Amniotic stem cell (primary cell): ENCODE measurements at regions not wholly inside any gene's neighbourhood (a gene's known extent, or its start where the extent isn't known, plus 50 kb on each side); places are given as distances from the start of the nearest gene placed in this dataset.
A peak's percentile ranks its signal among the peaks of the same experiment; 100 is the strongest.
"Not testable (repeated sequence)": the region's sequence is repeated elsewhere in the genome, so short reads cannot be mapped to it uniquely, and the experiment has no call there.

Experiments used
- DNase-seq: peaks from one replicate; lab custom pipeline; 2025; lab: John Stamatoyannopoulos, UW

- DNase-seq, result no peak
Measured at GRCh38 chr2:216934623-216935022, 74.8 kb upstream of the TNP1 start.

GRCh38 chr2:216934151-216934550 lies 74.3 kb upstream of the TNP1 start:
- no peak for DNase-seq

GRCh38 chr2:216932863-216933548 lies 73.1 kb upstream of the TNP1 start:
- no peak for DNase-seq

- no peak for DNase-seq
Measured at GRCh38 chr2:216932113-216932862, 72.4 kb upstream of the TNP1 start.

- no peak for DNase-seq
Measured at GRCh38 chr2:216930716-216931115, 70.9 kb upstream of the TNP1 start.

- DNase-seq, result not testable (repeated sequence)
Measured at GRCh38 chr2:216929338-216929737, 69.5 kb upstream of the TNP1 start.

GRCh38 chr2:216927163-216927562 lies 67.3 kb upstream of the TNP1 start:
- no peak for DNase-seq

GRCh38 chr2:216925636-216926366 lies 65.9 kb upstream of the TNP1 start:
- no peak for DNase-seq

- DNase-seq, result no peak
Measured at GRCh38 chr2:216925006-216925405, 65.1 kb upstream of the TNP1 start.

GRCh38 chr2:216923706-216924105 lies 63.8 kb upstream of the TNP1 start:
- DNase-seq, result no peak

- no peak for DNase-seq
Measured at GRCh38 chr2:216922175-216922780, 62.4 kb upstream of the TNP1 start.

GRCh38 chr2:216920937-216921456 lies 61.1 kb upstream of the TNP1 start:
- no peak for DNase-seq

- no peak for DNase-seq
Measured at GRCh38 chr2:216920143-216920876, 60.4 kb upstream of the TNP1 start.

- DNase-seq, result peak; percentile 32
Measured at GRCh38 chr2:216918088-216918680, 58.3 kb upstream of the TNP1 start.

- DNase-seq, result no peak
Measured at GRCh38 chr2:216916956-216917650, 57.2 kb upstream of the TNP1 start.

- DNase-seq, result no peak
Measured at GRCh38 chr2:216915557-216916150, 55.8 kb upstream of the TNP1 start.

GRCh38 chr2:216914491-216914890 lies 54.6 kb upstream of the TNP1 start:
- no peak for DNase-seq

- no peak for DNase-seq
Measured at GRCh38 chr2:216911886-216912285, 52.0 kb upstream of the TNP1 start.

- no peak for DNase-seq
Measured at GRCh38 chr2:216911008-216911407, 51.1 kb upstream of the TNP1 start.

GRCh38 chr2:216909541-216910210 lies 49.8 kb upstream of the TNP1 start:
- no peak for DNase-seq
